ENCODE measurements at regions not wholly inside any gene's neighbourhood (a gene's known extent, or its start where the extent isn't known, plus 50 kb on each side); places are given as distances from the start of the nearest gene placed in this dataset.

GRCh38 chr11:29844701-29845379, 172.0 kb downstream of the KCNA4 start:
- no peak overlapping the region for H3K27ac Mint-ChIP-seq
- no peaks in the 10 kb centered on the region for H3K27me3 Mint-ChIP-seq (ENCODE audit: low read depth)
- peaks cover 9% of the 10 kb centered on the region in 2 donors for H3K9me3 Mint-ChIP-seq
- DNase-seq (no peak), ATAC-seq (replicated peaks in 1 of 2) (no peak)
- H3K36me3 Mint-ChIP-seq (ENCODE audit: insufficient read depth in 2 of 2), result peaks cover 0 to 3% of the 10 kb centered on the region in 2 donors
- H3K4me1 Mint-ChIP-seq (ENCODE audit: low read depth), result no peaks in the 10 kb centered on the region
- H3K4me3 Mint-ChIP-seq, result no peak overlapping the region

DNA sequence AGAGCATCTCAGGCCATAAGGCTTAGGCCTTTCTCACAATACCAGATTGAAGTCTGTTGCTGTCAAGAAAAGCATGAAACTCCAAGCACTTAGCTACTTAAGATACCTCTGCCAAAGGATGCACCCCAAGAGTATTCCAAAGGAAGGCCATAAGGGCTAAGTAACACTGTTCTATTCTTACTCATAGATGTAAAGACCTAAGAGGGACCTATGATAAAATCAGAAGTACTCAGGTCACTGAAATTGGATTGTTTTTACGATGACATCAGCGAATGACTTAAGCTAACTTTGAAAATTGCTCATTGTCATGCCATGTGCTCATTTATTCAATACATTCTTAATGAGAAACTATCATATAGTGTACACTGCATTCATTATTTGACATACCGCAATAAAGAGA, 172.8 kb downstream of the KCNA4 start:
- H3K9me3 Mint-ChIP-seq, result peaks cover 9% of the 10 kb centered on the region in 2 donors
- H3K4me3 Mint-ChIP-seq, result no peak overlapping the region
- H3K4me1 Mint-ChIP-seq (ENCODE audit: low read depth), result no peaks in the 10 kb centered on the region
- H3K27me3 Mint-ChIP-seq (ENCODE audit: low read depth), result no peaks in the 10 kb centered on the region
- no peak for ATAC-seq (replicated peaks in 1 of 2)
- DNase-seq, result no peak
- H3K27ac Mint-ChIP-seq, result no peak overlapping the region
- peaks cover 0 to 3% of the 10 kb centered on the region in 2 donors for H3K36me3 Mint-ChIP-seq (ENCODE audit: insufficient read depth in 2 of 2)

DNA sequence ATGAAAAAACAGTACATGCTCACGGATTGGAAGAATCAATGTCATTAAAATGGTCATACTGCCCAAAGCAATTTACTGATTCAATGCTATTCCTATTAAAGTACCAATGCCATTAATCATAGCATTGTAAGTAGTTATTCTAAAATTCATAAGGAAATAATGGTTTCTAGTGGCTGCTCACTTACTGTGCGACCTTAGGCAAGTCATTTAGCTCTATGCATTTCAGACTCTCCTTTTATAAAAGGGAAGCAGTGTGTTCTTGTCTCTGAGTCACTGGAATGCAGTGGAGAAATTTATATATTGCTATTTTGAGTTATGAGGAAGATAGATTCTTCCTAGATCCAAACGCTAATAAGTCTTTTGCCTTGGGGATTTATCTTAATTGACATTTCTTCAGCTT, 174.8 kb downstream of the KCNA4 start:
- Mint-ChIP-seq H3K27me3 (ENCODE audit: low read depth) (no peaks in the 10 kb centered on the region), H3K27ac (no peak overlapping the region), H3K36me3 (ENCODE audit: insufficient read depth in 2 of 2) (peaks cover 0 to 2% of the 10 kb centered on the region in 2 donors), H3K9me3 (peaks cover 6 to 9% of the 10 kb centered on the region in 2 donors), H3K4me1 (ENCODE audit: low read depth) (no peaks in the 10 kb centered on the region), H3K4me3 (no peak overlapping the region)
- DNase-seq, result no peak
- no peak for ATAC-seq (replicated peaks in 1 of 2)

DNA sequence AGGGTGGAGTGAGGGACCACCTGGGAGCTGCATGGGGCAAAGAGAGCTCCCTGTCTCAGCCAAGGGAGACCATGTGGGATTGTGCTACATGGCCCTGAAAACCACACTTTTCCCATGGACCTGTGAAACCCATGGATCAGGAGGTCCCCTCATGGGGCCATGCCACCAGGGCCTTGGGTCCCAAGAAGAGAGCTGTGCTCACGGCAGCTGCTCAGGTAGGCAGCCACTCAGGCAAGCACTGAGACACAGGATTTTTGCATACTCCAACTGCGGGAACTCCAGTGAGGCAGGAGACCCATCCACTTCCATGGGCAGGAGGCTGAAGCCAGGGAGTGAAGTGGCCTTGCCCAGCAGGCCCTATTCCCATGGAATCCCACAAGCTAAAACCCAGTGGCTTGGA, 190.0 kb downstream of the KCNA4 start:
- no peak overlapping the region for H3K27ac Mint-ChIP-seq
- no peaks in the 10 kb centered on the region for H3K27me3 Mint-ChIP-seq (ENCODE audit: low read depth)
- no peak overlapping the region for H3K4me3 Mint-ChIP-seq
- peaks cover 13 to 15% of the 10 kb centered on the region in 2 donors for H3K9me3 Mint-ChIP-seq
- H3K4me1 Mint-ChIP-seq (ENCODE audit: low read depth), result no peaks in the 10 kb centered on the region
- no peak for ATAC-seq (replicated peaks in 1 of 2)
- no peak for DNase-seq
- H3K36me3 Mint-ChIP-seq (ENCODE audit: insufficient read depth in 2 of 2), result peaks cover 0 to 3% of the 10 kb centered on the region in 2 donors

GRCh38 chr11:29816359-29816758, 200.5 kb downstream of the KCNA4 start:
- H3K27ac Mint-ChIP-seq, result no peak overlapping the region
- H3K27me3 Mint-ChIP-seq (ENCODE audit: low read depth), result no peaks in the 10 kb centered on the region
- no peaks in the 10 kb centered on the region for H3K4me1 Mint-ChIP-seq (ENCODE audit: low read depth)
- no peak overlapping the region for H3K4me3 Mint-ChIP-seq
- DNase-seq (no peak), ATAC-seq (replicated peaks in 1 of 2) (no peak)
- H3K9me3 Mint-ChIP-seq, result peaks cover 11 to 13% of the 10 kb centered on the region in 2 donors
- H3K36me3 Mint-ChIP-seq (ENCODE audit: insufficient read depth in 2 of 2), result peaks cover 0 to 3% of the 10 kb centered on the region in 2 donors

GRCh38 chr11:29809121-29809520, 207.7 kb downstream of the KCNA4 start:
- no peak for ATAC-seq (replicated peaks in 1 of 2)
- peaks cover 3 to 5% of the 10 kb centered on the region in 2 donors for H3K9me3 Mint-ChIP-seq
- no peaks in the 10 kb centered on the region for H3K27me3 Mint-ChIP-seq (ENCODE audit: low read depth)
- DNase-seq, result no peak
- H3K27ac Mint-ChIP-seq, result no peak overlapping the region
- no peak overlapping the region for H3K4me3 Mint-ChIP-seq
- no peaks in the 10 kb centered on the region for H3K36me3 Mint-ChIP-seq (ENCODE audit: insufficient read depth in 2 of 2)
- no peaks in the 10 kb centered on the region for H3K4me1 Mint-ChIP-seq (ENCODE audit: low read depth)

DNA sequence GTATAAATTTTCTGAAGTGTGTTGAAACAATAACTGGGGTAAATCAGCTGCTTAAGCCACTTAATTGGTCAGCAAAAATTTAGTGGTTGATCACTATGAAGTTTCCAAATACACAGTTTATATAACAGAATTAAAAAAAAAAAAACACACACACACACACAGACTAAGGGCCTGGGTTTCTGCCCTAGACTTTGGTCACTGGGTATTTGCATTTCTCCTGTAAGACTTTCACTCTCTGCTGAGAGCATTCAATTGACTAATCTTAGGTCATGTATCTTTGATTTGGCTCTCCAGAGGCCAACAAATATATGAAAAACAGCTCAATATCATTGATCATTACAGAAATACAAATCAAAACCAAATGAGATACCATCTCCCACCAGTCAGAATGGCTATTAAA, 214.3 kb downstream of the KCNA4 start:
- Mint-ChIP-seq H3K36me3 (ENCODE audit: insufficient read depth in 2 of 2) (peaks cover 0 to 1% of the 10 kb centered on the region in 2 donors), H3K4me3 (no peak overlapping the region), H3K27me3 (ENCODE audit: low read depth) (no peaks in the 10 kb centered on the region), H3K9me3 (peaks cover 3 to 4% of the 10 kb centered on the region in 2 donors), H3K4me1 (ENCODE audit: low read depth) (no peaks in the 10 kb centered on the region), H3K27ac (no peak overlapping the region)
- no peak for DNase-seq
- no peak for ATAC-seq (replicated peaks in 1 of 2)

GRCh38 chr11:29801561-29801960, 215.3 kb downstream of the KCNA4 start:
- Mint-ChIP-seq H3K36me3 (ENCODE audit: insufficient read depth in 2 of 2) (peaks cover 0 to 1% of the 10 kb centered on the region in 2 donors), H3K27me3 (ENCODE audit: low read depth) (no peaks in the 10 kb centered on the region), H3K4me1 (ENCODE audit: low read depth) (no peaks in the 10 kb centered on the region), H3K9me3 (peaks cover 3 to 6% of the 10 kb centered on the region in 2 donors), H3K4me3 (no peak overlapping the region), H3K27ac (no peak overlapping the region)
- ATAC-seq (replicated peaks in 1 of 2), result no peak
- no peak for DNase-seq

GRCh38 chr11:29786092-29786491, 230.7 kb downstream of the KCNA4 start:
- ATAC-seq (replicated peaks in 1 of 2) (no peak), DNase-seq (no peak)
- Mint-ChIP-seq H3K9me3 (peaks cover 8% of the 10 kb centered on the region in 2 donors), H3K27me3 (ENCODE audit: low read depth) (no peaks in the 10 kb centered on the region), H3K4me3 (no peak overlapping the region), H3K4me1 (ENCODE audit: low read depth) (no peaks in the 10 kb centered on the region), H3K27ac (no peak overlapping the region), H3K36me3 (ENCODE audit: insufficient read depth in 2 of 2) (no peaks in the 10 kb centered on the region)

- Mint-ChIP-seq H3K36me3 (ENCODE audit: insufficient read depth in 2 of 2) (no peaks in the 10 kb centered on the region), H3K27me3 (ENCODE audit: low read depth) (no peaks in the 10 kb centered on the region)
Observed at GRCh38 chr11:29783506-29783905, 233.3 kb downstream of the KCNA4 start.

GRCh38 chr11:29782447-29782846, 234.4 kb downstream of the KCNA4 start:
- Mint-ChIP-seq H3K27me3 (ENCODE audit: low read depth) (no peaks in the 10 kb centered on the region), H3K36me3 (ENCODE audit: insufficient read depth in 2 of 2) (no peaks in the 10 kb centered on the region), H3K4me1 (ENCODE audit: low read depth) (no peaks in the 10 kb centered on the region), H3K9me3 (peaks cover 8 to 13% of the 10 kb centered on the region in 2 donors), H3K27ac (no peak overlapping the region), H3K4me3 (no peak overlapping the region)
- no peak for ATAC-seq (replicated peaks in 1 of 2)
- no peak for DNase-seq

More at GRCh38 chr11:29783506-29783905, 233.3 kb downstream of the KCNA4 start:
- Mint-ChIP-seq H3K4me3 (no peak overlapping the region), H3K9me3 (peaks cover 8 to 13% of the 10 kb centered on the region in 2 donors), H3K27ac (no peak overlapping the region), H3K4me1 (ENCODE audit: low read depth) (no peaks in the 10 kb centered on the region)
- ATAC-seq (replicated peaks in 1 of 2), result no peak
- no peak for DNase-seq

DNA sequence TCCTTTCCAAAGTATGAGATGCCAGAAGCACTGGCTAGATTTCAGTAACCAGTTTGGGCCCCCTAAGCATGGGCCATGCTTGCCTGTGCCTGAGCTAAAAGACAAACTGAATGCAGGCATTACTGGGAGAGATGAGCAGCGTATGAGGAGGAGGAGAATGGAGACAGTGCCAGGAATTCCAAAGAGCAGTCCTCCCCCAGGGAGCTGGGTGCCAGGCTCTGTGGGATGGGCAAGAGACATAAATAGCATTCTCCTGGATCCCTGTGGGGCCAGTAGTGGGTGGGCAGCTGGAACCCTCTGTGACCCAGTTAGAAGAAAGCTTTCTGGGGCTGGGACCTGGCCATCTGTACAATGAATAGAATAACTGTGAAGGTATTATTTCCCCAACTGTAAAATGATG, 235.6 kb downstream of the KCNA4 start:
- H3K27me3 Mint-ChIP-seq (ENCODE audit: low read depth), result no peaks in the 10 kb centered on the region
- no peak overlapping the region for H3K27ac Mint-ChIP-seq
- no peak overlapping the region for H3K4me3 Mint-ChIP-seq
- no peak for ATAC-seq (replicated peaks in 1 of 2)
- no peaks in the 10 kb centered on the region for H3K36me3 Mint-ChIP-seq (ENCODE audit: insufficient read depth in 2 of 2)
- no peaks in the 10 kb centered on the region for H3K4me1 Mint-ChIP-seq (ENCODE audit: low read depth)
- H3K9me3 Mint-ChIP-seq, result peaks cover 13% of the 10 kb centered on the region in 2 donors
- DNase-seq, result no peak

DNA sequence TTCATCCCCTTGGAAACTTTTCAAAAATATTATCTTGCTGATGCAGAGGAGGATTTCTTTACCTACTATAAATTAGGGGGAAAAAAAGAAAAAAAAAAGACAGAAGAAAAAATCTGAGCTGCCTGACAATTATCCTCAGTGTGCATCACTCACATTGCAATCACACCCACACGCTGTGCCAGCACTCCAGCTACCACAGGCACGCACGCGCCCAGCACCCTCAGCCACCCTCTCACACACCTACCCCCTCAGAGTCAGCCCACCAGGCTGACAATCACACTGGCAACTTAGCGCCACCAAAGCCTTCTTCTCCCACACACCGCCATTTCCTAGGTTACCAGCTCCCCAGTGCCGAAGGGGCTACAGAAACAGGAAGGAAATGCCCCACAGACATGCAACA, 236.1 kb downstream of the KCNA4 start:
- ATAC-seq (replicated peaks in 1 of 2), result no peak
- DNase-seq, result no peak
- Mint-ChIP-seq H3K27ac (no peak overlapping the region), H3K36me3 (ENCODE audit: insufficient read depth in 2 of 2) (no peaks in the 10 kb centered on the region), H3K4me3 (no peak overlapping the region), H3K9me3 (peaks cover 11 to 13% of the 10 kb centered on the region in 2 donors), H3K27me3 (ENCODE audit: low read depth) (no peaks in the 10 kb centered on the region), H3K4me1 (ENCODE audit: low read depth) (no peaks in the 10 kb centered on the region)

DNA sequence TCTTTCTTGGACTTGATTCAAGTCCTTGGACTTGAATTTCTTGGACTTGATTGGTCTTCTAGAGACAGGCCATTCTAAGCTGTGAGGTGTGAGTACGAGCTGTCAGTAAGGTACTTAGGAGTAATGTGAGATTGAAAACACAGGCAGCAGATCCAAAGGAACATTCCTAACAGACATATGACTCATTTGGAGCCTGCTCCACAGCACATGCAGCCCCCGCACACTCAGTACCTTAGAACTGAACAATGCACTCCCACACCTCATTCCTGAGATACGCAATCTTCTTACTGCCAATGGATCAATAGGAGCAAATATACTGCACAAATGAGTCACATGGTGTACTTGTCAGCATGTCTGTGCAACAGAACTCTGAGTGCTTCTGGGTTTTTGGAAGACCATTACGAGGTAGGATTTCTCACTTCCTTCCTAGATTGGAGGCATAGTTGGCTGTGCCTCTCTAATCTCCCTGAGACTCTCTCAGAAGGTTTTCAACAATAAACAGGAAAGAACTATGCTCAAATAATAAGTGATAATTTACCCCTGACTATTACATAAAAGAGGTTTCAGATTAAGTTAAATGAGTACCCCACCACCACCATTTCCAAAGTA, 243.1 kb downstream of the KCNA4 start:
- Mint-ChIP-seq H3K4me3 (no peak overlapping the region), H3K9me3 (peaks cover 9% of the 10 kb centered on the region in 2 donors), H3K27ac (no peak overlapping the region), H3K27me3 (ENCODE audit: low read depth) (no peaks in the 10 kb centered on the region), H3K4me1 (ENCODE audit: low read depth) (no peaks in the 10 kb centered on the region), H3K36me3 (ENCODE audit: insufficient read depth in 2 of 2) (peaks cover 3 to 4% of the 10 kb centered on the region in 2 donors)
- ATAC-seq (replicated peaks in 1 of 2) (no peak), DNase-seq (no peak)
